ENCODE measurements at regions not wholly inside any gene's neighbourhood (a gene's known extent, or its start where the extent isn't known, plus 50 kb on each side); places are given as distances from the start of the nearest gene placed in this dataset.

- no peak overlapping the region for H3K27ac ChIP-seq (ENCODE audit: low read length)
- H3K27me3 ChIP-seq (ENCODE audit: insufficient read depth, low read length, poor library complexity), result no peaks in the 10 kb centered on the region
- DNase-seq, result no peak
- no peaks in the 10 kb centered on the region for H3K9me3 ChIP-seq (ENCODE audit: insufficient read depth, low read length, severe bottlenecking)
- no peaks in the 10 kb centered on the region for H3K79me2 ChIP-seq (ENCODE audit: insufficient read depth, low read length)
- H3K36me3 ChIP-seq (ENCODE audit: insufficient read depth, low read length), result no peaks in the 10 kb centered on the region
- H3K4me2 ChIP-seq (ENCODE audit: insufficient read depth, low read length), result no peak overlapping the region
- ATAC-seq (ENCODE audit: insufficient read depth, low read depth), result no peak
- TF ChIP-seq EZH2 (IDR thresholded peaks at IDR 0.05; ENCODE audit: borderline replicate concordance, low read depth, low read length, severe bottlenecking) (no peak), CTCF (IDR thresholded peaks at IDR 0.05; ENCODE audit: borderline replicate concordance, extremely low read depth, low read length, poor library complexity, severe bottlenecking) (no peak)
- H2AFZ ChIP-seq (ENCODE audit: low read depth, low read length), result no peak overlapping the region
- H3K4me1 ChIP-seq (ENCODE audit: insufficient read depth, low read length), result no peaks in the 10 kb centered on the region
- no peak overlapping the region for H3K9ac ChIP-seq (ENCODE audit: low read depth, low read length)
- no peak overlapping the region for H3K4me3 ChIP-seq (ENCODE audit: low read depth in 1 of 2, low read length in 2 of 2)
- no peaks in the 10 kb centered on the region for H4K20me1 ChIP-seq (ENCODE audit: insufficient read depth, low read length)
These were observed 110.0 kb downstream of the TRIB2 start for GRCh38 chr2:12826781-12827180.

DNA sequence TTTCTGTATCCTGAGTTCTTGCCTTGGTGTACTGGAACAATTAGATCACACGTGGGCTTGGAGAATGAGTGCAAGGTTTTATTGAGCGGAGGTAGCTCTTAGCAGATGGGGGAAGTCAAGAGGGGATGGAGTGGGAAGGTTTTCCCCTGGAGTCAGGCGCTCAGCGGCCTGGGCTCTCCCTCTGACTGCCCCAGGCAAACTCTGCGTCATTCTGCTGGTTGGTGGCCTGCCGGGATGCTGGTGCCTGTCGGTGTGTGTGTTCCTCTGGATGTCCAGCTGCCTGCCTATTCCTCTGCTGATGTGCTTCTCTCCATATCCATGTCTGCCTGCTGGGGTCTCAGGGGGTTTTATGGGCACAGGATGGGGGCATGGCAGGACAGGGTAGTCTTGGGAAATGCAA lies 111.0 kb downstream of the TRIB2 start:
- Histone ChIP-seq H3K4me3 (ENCODE audit: low read depth in 1 of 2, low read length in 2 of 2) (no peak overlapping the region), H3K27me3 (ENCODE audit: insufficient read depth, low read length, poor library complexity) (no peaks in the 10 kb centered on the region), H2AFZ (ENCODE audit: low read depth, low read length) (no peak overlapping the region), H4K20me1 (ENCODE audit: insufficient read depth, low read length) (no peaks in the 10 kb centered on the region), H3K4me2 (ENCODE audit: insufficient read depth, low read length) (no peak overlapping the region), H3K36me3 (ENCODE audit: insufficient read depth, low read length) (no peaks in the 10 kb centered on the region), H3K9ac (ENCODE audit: low read depth, low read length) (no peak overlapping the region), H3K79me2 (ENCODE audit: insufficient read depth, low read length) (no peaks in the 10 kb centered on the region), H3K9me3 (ENCODE audit: insufficient read depth, low read length, severe bottlenecking) (no peaks in the 10 kb centered on the region), H3K4me1 (ENCODE audit: insufficient read depth, low read length) (no peaks in the 10 kb centered on the region), H3K27ac (ENCODE audit: low read length) (no peak overlapping the region)
- no peak for DNase-seq
- no peak for ATAC-seq (ENCODE audit: insufficient read depth, low read depth)
- no peak for TF ChIP-seq EZH2 (IDR thresholded peaks at IDR 0.05; ENCODE audit: borderline replicate concordance, low read depth, low read length, severe bottlenecking)
- TF ChIP-seq CTCF (IDR thresholded peaks at IDR 0.05; ENCODE audit: borderline replicate concordance, extremely low read depth, low read length, poor library complexity, severe bottlenecking), result no peak

DNA sequence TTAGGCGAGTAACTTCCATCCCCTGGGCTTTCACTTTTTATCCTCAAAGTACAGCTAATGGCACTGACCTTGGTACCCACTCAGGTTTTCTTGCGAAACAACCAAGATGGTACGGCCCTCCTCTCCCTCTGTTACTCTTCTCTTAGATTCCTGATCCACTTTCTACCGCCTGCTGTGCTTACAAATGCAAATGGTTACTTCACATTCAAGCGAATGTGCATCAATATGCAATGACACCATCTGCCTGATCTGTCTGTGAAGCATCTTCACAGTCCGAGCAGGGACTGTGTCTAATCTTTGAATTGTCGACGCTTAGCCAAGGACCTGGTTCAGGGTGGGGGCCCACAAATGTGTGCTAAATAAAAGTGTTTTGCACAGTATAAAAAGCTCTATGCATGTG lies 112.2 kb downstream of the TRIB2 start:
- H3K9me3 ChIP-seq (ENCODE audit: insufficient read depth, low read length, severe bottlenecking), result no peaks in the 10 kb centered on the region
- TF ChIP-seq CTCF (IDR thresholded peaks at IDR 0.05; ENCODE audit: borderline replicate concordance, extremely low read depth, low read length, poor library complexity, severe bottlenecking) (no peak), EZH2 (IDR thresholded peaks at IDR 0.05; ENCODE audit: borderline replicate concordance, low read depth, low read length, severe bottlenecking) (no peak)
- H3K79me2 ChIP-seq (ENCODE audit: insufficient read depth, low read length), result no peaks in the 10 kb centered on the region
- H3K4me3 ChIP-seq (ENCODE audit: low read depth in 1 of 2, low read length in 2 of 2), result no peak overlapping the region
- DNase-seq, result no peak
- H3K27ac ChIP-seq (ENCODE audit: low read length), result no peak overlapping the region
- H4K20me1 ChIP-seq (ENCODE audit: insufficient read depth, low read length), result no peaks in the 10 kb centered on the region
- H3K4me1 ChIP-seq (ENCODE audit: insufficient read depth, low read length), result no peaks in the 10 kb centered on the region
- no peak overlapping the region for H2AFZ ChIP-seq (ENCODE audit: low read depth, low read length)
- H3K4me2 ChIP-seq (ENCODE audit: insufficient read depth, low read length), result no peak overlapping the region
- ATAC-seq (ENCODE audit: insufficient read depth, low read depth), result no peak
- no peak overlapping the region for H3K9ac ChIP-seq (ENCODE audit: low read depth, low read length)
- H3K36me3 ChIP-seq (ENCODE audit: insufficient read depth, low read length), result no peaks in the 10 kb centered on the region
- H3K27me3 ChIP-seq (ENCODE audit: insufficient read depth, low read length, poor library complexity), result no peaks in the 10 kb centered on the region

- H3K27ac ChIP-seq (ENCODE audit: low read length), result no peak overlapping the region
- H3K4me3 ChIP-seq (ENCODE audit: low read depth in 1 of 2, low read length in 2 of 2), result no peak overlapping the region
- H3K4me1 ChIP-seq (ENCODE audit: insufficient read depth, low read length), result no peaks in the 10 kb centered on the region
- no peak overlapping the region for H3K4me2 ChIP-seq (ENCODE audit: insufficient read depth, low read length)
- no peaks in the 10 kb centered on the region for H3K27me3 ChIP-seq (ENCODE audit: insufficient read depth, low read length, poor library complexity)
- ATAC-seq (ENCODE audit: insufficient read depth, low read depth) (no peak), DNase-seq (no peak)
- no peaks in the 10 kb centered on the region for H4K20me1 ChIP-seq (ENCODE audit: insufficient read depth, low read length)
- no peak for TF ChIP-seq CTCF (IDR thresholded peaks at IDR 0.05; ENCODE audit: borderline replicate concordance, extremely low read depth, low read length, poor library complexity, severe bottlenecking)
- TF ChIP-seq EZH2 (IDR thresholded peaks at IDR 0.05; ENCODE audit: borderline replicate concordance, low read depth, low read length, severe bottlenecking), result no peak
- H2AFZ ChIP-seq (ENCODE audit: low read depth, low read length), result no peak overlapping the region
- H3K9ac ChIP-seq (ENCODE audit: low read depth, low read length), result no peak overlapping the region
- no peaks in the 10 kb centered on the region for H3K79me2 ChIP-seq (ENCODE audit: insufficient read depth, low read length)
- H3K9me3 ChIP-seq (ENCODE audit: insufficient read depth, low read length, severe bottlenecking), result no peaks in the 10 kb centered on the region
- H3K36me3 ChIP-seq (ENCODE audit: insufficient read depth, low read length), result no peaks in the 10 kb centered on the region
These were observed 114.3 kb downstream of the TRIB2 start for GRCh38 chr2:12831016-12831415.
